HL-60 (cell line): ENCODE measurements at regions not wholly inside any gene's neighbourhood (a gene's known extent, or its start where the extent isn't known, plus 50 kb on each side); places are given as distances from the start of the nearest gene placed in this dataset.

ENCODE experiments used
- DNase-seq, 2 experiments: peaks; one replicate each; pipeline ENCODE4 v3.0.0-alpha.2; 2010 to 2020; ENCODE audit warnings: low read depth in 1 of 2, low spot score in 1 of 2
- H3K27ac ChIP-seq: fragments of 250-450 bp; sonication (Bioruptor Pico); replicated peaks from 2 replicates; pipeline ENCODE4 v1.5.1; 2020; ENCODE audit warnings: mild to moderate bottlenecking, moderate library complexity
- H3K27me3 ChIP-seq: fragments of 250-450 bp; sonication (Bioruptor Pico); 2 replicates; pipeline ENCODE4 v1.5.1; 2021; ENCODE audit warnings: mild to moderate bottlenecking, moderate library complexity; ENCODE audit not compliant: insufficient read depth, poor library complexity, severe bottlenecking
- H3K4me3 ChIP-seq: replicated peaks from 2 replicates; pipeline ENCODE4 v1.5.1; 2011; ENCODE audit warnings: mild to moderate bottlenecking, control low read depth, low read length; ENCODE audit not compliant: insufficient read depth
- GABPA ChIP-seq: IDR thresholded peaks from 2 replicates; pipeline ENCODE4 v1.6.1; 2012; ENCODE audit warnings: low read depth
- POLR2AphosphoS5 ChIP-seq: IDR thresholded peaks from 2 replicates; pipeline ENCODE4 v1.6.1; 2012; ENCODE audit warnings: low read depth
- SPI1 ChIP-seq: IDR thresholded peaks from 2 replicates; pipeline ENCODE4 v1.6.1; 2012; ENCODE audit warnings: low read depth, mild to moderate bottlenecking, borderline replicate concordance
- TF ChIP-seq, protein P1 (sequence below): IDR thresholded peaks from 2 replicates; pipeline ENCODE4 v1.6.1; 2012; ENCODE audit warnings: low read depth; ENCODE audit not compliant: insufficient replicate concordance
- TF ChIP-seq, protein P2 (sequence below): IDR thresholded peaks from one replicate; pipeline ENCODE4 v1.5.1; 2011; ENCODE audit warnings: low read length, control low read depth, inconsistent platforms; ENCODE audit not compliant: insufficient read depth

GRCh38 chr17:20926532-20926931, 116.3 kb downstream of the USP22 start:
- no peak overlapping the region for H3K4me3 ChIP-seq
- no peak for DNase-seq
- TF ChIP-seq SPI1 (no peak), GABPA (no peak), POLR2AphosphoS5 (no peak)
- TF ChIP-seq, protein P1, sequence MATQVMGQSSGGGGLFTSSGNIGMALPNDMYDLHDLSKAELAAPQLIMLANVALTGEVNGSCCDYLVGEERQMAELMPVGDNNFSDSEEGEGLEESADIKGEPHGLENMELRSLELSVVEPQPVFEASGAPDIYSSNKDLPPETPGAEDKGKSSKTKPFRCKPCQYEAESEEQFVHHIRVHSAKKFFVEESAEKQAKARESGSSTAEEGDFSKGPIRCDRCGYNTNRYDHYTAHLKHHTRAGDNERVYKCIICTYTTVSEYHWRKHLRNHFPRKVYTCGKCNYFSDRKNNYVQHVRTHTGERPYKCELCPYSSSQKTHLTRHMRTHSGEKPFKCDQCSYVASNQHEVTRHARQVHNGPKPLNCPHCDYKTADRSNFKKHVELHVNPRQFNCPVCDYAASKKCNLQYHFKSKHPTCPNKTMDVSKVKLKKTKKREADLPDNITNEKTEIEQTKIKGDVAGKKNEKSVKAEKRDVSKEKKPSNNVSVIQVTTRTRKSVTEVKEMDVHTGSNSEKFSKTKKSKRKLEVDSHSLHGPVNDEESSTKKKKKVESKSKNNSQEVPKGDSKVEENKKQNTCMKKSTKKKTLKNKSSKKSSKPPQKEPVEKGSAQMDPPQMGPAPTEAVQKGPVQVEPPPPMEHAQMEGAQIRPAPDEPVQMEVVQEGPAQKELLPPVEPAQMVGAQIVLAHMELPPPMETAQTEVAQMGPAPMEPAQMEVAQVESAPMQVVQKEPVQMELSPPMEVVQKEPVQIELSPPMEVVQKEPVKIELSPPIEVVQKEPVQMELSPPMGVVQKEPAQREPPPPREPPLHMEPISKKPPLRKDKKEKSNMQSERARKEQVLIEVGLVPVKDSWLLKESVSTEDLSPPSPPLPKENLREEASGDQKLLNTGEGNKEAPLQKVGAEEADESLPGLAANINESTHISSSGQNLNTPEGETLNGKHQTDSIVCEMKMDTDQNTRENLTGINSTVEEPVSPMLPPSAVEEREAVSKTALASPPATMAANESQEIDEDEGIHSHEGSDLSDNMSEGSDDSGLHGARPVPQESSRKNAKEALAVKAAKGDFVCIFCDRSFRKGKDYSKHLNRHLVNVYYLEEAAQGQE, result no peak
- TF ChIP-seq, protein P2, sequence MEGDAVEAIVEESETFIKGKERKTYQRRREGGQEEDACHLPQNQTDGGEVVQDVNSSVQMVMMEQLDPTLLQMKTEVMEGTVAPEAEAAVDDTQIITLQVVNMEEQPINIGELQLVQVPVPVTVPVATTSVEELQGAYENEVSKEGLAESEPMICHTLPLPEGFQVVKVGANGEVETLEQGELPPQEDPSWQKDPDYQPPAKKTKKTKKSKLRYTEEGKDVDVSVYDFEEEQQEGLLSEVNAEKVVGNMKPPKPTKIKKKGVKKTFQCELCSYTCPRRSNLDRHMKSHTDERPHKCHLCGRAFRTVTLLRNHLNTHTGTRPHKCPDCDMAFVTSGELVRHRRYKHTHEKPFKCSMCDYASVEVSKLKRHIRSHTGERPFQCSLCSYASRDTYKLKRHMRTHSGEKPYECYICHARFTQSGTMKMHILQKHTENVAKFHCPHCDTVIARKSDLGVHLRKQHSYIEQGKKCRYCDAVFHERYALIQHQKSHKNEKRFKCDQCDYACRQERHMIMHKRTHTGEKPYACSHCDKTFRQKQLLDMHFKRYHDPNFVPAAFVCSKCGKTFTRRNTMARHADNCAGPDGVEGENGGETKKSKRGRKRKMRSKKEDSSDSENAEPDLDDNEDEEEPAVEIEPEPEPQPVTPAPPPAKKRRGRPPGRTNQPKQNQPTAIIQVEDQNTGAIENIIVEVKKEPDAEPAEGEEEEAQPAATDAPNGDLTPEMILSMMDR, result no peak
- H3K27me3 ChIP-seq, result no peaks in the 10 kb centered on the region
- no peak overlapping the region for H3K27ac ChIP-seq

DNA sequence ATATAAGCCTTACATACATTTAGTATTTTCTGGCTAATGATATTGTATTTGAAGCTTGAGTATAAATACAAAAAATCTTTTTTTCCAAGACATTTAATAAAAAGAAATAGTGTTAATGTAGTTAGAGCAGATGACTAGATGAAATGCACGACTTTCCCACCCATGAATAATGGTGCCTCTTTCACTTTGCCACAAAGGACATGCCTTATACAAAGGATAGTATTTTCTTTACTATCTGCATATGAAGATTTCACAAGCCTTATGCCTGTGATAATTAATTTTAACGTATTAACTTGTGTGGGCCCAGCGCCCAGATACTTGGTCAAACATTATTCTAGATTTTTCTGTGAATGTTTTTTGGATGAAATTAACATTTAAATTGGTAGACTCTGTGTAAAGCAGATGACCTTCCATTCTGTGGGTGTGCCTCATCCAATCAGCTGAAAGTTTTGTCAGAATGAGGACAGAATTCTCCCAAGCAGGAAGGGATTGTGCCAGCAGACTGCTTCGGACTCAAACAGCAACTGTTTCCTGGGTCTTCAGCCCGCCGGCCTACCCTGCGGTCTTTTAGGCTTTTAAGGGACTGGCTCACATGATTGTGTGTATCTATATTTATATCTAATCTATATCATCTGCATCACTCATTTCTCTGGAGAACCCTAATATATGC, 115.4 kb downstream of the USP22 start:
- H3K4me3 ChIP-seq, result no peak overlapping the region
- no peak for DNase-seq
- TF ChIP-seq, protein P2, result no peak
- TF ChIP-seq SPI1 (no peak), POLR2AphosphoS5 (no peak), GABPA (no peak)
- TF ChIP-seq, protein P1, result no peak
- no peaks in the 10 kb centered on the region for H3K27me3 ChIP-seq
- no peak overlapping the region for H3K27ac ChIP-seq

DNA sequence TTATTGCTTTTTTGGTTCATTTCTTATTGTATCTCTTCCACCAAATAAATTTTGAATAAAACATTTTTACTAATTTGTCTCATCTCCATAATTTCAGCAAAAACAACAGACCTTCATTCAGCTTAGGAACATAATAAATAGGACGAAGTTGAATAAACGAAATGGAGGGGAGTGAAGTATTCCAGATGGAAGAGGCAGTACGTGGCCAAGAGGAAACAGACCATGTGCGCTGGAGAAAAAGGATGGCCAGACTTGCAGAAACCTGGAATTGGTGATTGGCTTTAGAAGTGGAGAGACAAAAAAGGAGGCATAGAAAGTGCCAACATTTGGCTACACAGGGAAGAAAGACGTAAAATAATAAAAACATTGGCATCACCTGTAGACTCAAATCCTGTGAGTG, 113.5 kb downstream of the USP22 start:
- Histone ChIP-seq H3K27me3 (no peaks in the 10 kb centered on the region), H3K27ac (no peak overlapping the region), H3K4me3 (no peak overlapping the region)
- DNase-seq, result no peak
- TF ChIP-seq GABPA (no peak), POLR2AphosphoS5 (no peak), SPI1 (no peak)
- TF ChIP-seq, protein P2, result no peak
- TF ChIP-seq, protein P1, result no peak
